GM12878 (cell line): ENCODE measurements at regions not wholly inside any gene's neighbourhood (a gene's known extent, or its start where the extent isn't known, plus 50 kb on each side); places are given as distances from the start of the nearest gene placed in this dataset.

ENCODE experiments used
- BRCA1 ChIP-seq: IDR thresholded peaks from 2 replicates; pipeline ENCODE4 v1.6.1; 2011; ENCODE audit warnings: low read depth, low read length, improper control_type of control experiment
- EGR1 ChIP-seq, 2 experiments: IDR thresholded peaks; 1 replicate in 1 of 2; 2 replicates in 1 of 2; pipeline ENCODE4 v1.6.1; 2011 to 2012; ENCODE audit warnings: low read depth in 2 of 2, low read length in 2 of 2, borderline replicate concordance in 1 of 2, mild to moderate bottlenecking in 1 of 2, moderate library complexity in 1 of 2
- NFIC ChIP-seq: IDR thresholded peaks from 2 replicates; pipeline ENCODE4 v1.6.1; 2012; ENCODE audit warnings: low read depth, mild to moderate bottlenecking, inconsistent platforms, low read length, moderate library complexity
- POLR2A ChIP-seq: IDR thresholded peaks from 2 replicates; pipeline ENCODE4 v1.6.1; 2011; ENCODE audit warnings: low read depth, mild to moderate bottlenecking, low read length
- POLR2AphosphoS5 ChIP-seq: IDR thresholded peaks from 2 replicates; pipeline ENCODE4 v1.6.1; 2011; ENCODE audit warnings: mild to moderate bottlenecking, low read length, inconsistent platforms
- SUPT20H ChIP-seq: IDR thresholded peaks from 2 replicates; pipeline ENCODE4 v1.6.1; 2011; ENCODE audit warnings: low read depth, mild to moderate bottlenecking, low read length, moderate library complexity, borderline replicate concordance; ENCODE audit not compliant: control insufficient read depth
- TF ChIP-seq, protein P1 (sequence below), 3 experiments: IDR thresholded peaks in 2 of 3; conservative IDR thresholded peaks in 1 of 3; 2 replicates each; pipeline ENCODE4 v1.5.1; 2011; ENCODE audit warnings: low read depth in 3 of 3, low read length in 3 of 3, mild to moderate bottlenecking in 3 of 3, control low read depth in 2 of 3, moderate library complexity in 2 of 3, inconsistent platforms in 1 of 3, mixed read lengths in 1 of 3; ENCODE audit not compliant: control insufficient read depth in 2 of 3, insufficient read depth in 1 of 3; ENCODE audit errors: extremely low read depth in 1 of 3
- TF ChIP-seq, protein P2 (sequence below): IDR thresholded peaks from 2 replicates; pipeline ENCODE4 v1.6.1; 2012; ENCODE audit warnings: mild to moderate bottlenecking, low read depth, low read length

DNA sequence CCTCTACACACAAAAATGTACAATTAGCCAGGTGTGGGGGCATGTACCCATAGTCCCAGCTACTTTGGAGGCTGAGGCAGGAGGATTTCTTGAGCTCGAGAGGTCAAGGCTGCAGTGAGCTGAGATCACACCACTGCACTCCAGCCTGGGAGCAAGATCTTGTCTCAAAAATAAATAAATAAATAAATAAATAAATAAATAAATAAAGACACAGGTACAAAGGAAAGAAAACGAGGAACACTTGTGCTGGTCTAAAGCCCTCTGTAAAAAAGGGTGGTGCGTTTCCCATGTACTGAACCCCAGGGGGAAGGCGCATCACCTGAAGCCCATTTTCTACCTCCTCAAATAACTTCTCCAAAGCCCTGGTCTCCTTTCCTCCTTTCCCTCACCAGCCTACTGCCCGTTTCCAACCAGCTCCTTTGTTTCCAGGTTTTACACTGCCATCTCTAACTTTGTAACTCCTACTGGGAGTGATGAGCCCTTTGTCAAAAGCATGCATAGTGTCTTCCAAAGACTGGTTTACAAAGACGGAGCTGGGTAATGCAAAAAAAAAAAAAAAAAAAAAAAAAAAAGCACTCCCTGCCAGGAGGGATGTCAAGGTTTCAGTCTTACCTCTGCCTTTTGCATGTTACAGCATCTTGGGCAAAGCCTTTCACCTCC lies 81.5 kb upstream of the SOX4 start:
- TF ChIP-seq, protein P1, sequence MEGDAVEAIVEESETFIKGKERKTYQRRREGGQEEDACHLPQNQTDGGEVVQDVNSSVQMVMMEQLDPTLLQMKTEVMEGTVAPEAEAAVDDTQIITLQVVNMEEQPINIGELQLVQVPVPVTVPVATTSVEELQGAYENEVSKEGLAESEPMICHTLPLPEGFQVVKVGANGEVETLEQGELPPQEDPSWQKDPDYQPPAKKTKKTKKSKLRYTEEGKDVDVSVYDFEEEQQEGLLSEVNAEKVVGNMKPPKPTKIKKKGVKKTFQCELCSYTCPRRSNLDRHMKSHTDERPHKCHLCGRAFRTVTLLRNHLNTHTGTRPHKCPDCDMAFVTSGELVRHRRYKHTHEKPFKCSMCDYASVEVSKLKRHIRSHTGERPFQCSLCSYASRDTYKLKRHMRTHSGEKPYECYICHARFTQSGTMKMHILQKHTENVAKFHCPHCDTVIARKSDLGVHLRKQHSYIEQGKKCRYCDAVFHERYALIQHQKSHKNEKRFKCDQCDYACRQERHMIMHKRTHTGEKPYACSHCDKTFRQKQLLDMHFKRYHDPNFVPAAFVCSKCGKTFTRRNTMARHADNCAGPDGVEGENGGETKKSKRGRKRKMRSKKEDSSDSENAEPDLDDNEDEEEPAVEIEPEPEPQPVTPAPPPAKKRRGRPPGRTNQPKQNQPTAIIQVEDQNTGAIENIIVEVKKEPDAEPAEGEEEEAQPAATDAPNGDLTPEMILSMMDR (IDR thresholded peaks at IDR 0.05 in 2 of 3, conservative IDR thresholded peaks at IDR 0.05 in 1 of 3; ENCODE audit: control insufficient read depth in 2 of 3, extremely low read depth in 1 of 3, insufficient read depth in 1 of 3, low read depth in 3 of 3, low read length in 3 of 3): no peak
- no peak for TF ChIP-seq BRCA1
- no peak for TF ChIP-seq POLR2A
- TF ChIP-seq, protein P2, sequence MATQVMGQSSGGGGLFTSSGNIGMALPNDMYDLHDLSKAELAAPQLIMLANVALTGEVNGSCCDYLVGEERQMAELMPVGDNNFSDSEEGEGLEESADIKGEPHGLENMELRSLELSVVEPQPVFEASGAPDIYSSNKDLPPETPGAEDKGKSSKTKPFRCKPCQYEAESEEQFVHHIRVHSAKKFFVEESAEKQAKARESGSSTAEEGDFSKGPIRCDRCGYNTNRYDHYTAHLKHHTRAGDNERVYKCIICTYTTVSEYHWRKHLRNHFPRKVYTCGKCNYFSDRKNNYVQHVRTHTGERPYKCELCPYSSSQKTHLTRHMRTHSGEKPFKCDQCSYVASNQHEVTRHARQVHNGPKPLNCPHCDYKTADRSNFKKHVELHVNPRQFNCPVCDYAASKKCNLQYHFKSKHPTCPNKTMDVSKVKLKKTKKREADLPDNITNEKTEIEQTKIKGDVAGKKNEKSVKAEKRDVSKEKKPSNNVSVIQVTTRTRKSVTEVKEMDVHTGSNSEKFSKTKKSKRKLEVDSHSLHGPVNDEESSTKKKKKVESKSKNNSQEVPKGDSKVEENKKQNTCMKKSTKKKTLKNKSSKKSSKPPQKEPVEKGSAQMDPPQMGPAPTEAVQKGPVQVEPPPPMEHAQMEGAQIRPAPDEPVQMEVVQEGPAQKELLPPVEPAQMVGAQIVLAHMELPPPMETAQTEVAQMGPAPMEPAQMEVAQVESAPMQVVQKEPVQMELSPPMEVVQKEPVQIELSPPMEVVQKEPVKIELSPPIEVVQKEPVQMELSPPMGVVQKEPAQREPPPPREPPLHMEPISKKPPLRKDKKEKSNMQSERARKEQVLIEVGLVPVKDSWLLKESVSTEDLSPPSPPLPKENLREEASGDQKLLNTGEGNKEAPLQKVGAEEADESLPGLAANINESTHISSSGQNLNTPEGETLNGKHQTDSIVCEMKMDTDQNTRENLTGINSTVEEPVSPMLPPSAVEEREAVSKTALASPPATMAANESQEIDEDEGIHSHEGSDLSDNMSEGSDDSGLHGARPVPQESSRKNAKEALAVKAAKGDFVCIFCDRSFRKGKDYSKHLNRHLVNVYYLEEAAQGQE: no peak
- TF ChIP-seq SUPT20H: no peak
- no peak for TF ChIP-seq POLR2AphosphoS5
- TF ChIP-seq EGR1 (IDR thresholded peaks at IDR 0.05; ENCODE audit: borderline replicate concordance in 1 of 2, low read depth in 2 of 2, low read length in 2 of 2): no peak
- no peak for TF ChIP-seq NFIC
